ENCODE measurements at regions not wholly inside any gene's neighbourhood (a gene's known extent, or its start where the extent isn't known, plus 50 kb on each side); places are given as distances from the start of the nearest gene placed in this dataset.
A peak's percentile ranks its signal among the peaks of the same experiment; 100 is the strongest.

DNA sequence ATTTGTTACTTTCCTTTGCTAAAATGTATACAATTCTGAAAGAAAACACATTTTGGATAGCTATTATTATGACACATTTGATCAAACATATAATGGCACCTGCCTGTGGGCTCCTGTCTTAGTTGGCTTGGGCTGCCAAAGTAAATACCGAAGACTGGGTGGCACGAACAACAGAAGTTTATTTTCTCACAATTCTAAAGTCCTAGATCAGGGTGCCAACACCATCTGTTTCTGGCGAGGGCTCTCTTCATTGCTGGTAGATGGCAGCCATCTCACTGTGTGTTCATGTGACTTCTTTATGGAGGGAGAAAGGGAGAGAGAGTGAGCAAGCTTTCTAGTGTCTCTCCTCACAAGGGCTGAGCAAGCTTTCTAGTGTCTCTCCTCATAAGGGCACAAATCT, 195.8 kb upstream of the FAM3C start:
- no peak for DNase-seq (ENCODE audit: low spot score)
- peaks cover 5% of the 10 kb centered on the region for H3K4me1 ChIP-seq
- Mint-ChIP-seq H3K27me3 (ENCODE audit: insufficient read depth, low read depth) (no peaks in the 10 kb centered on the region), H3K9me3 (no peaks in the 10 kb centered on the region), H3K36me3 (no peaks in the 10 kb centered on the region), H3K4me3 (no peak overlapping the region), H3K4me1 (peaks cover 6% of the 10 kb centered on the region), H3K27ac (no peak overlapping the region)
- H3K79me2 ChIP-seq (ENCODE audit: low read depth), result no peaks in the 10 kb centered on the region
- H4K20me1 ChIP-seq (ENCODE audit: low read depth), result no peaks in the 10 kb centered on the region
- no peak overlapping the region for H3K9ac ChIP-seq
- no peaks in the 10 kb centered on the region for H3K27me3 ChIP-seq
- H3K4me3 ChIP-seq, result no peak overlapping the region
- peaks cover 3% of the 10 kb centered on the region for H3K9me3 ChIP-seq (ENCODE audit: low read depth)
- TF ChIP-seq EZH2 (IDR thresholded peaks at IDR 0.05), result no peak
- TF ChIP-seq EZH2phosphoT487 (IDR thresholded peaks at IDR 0.05), result no peak
- TF ChIP-seq, protein P1, sequence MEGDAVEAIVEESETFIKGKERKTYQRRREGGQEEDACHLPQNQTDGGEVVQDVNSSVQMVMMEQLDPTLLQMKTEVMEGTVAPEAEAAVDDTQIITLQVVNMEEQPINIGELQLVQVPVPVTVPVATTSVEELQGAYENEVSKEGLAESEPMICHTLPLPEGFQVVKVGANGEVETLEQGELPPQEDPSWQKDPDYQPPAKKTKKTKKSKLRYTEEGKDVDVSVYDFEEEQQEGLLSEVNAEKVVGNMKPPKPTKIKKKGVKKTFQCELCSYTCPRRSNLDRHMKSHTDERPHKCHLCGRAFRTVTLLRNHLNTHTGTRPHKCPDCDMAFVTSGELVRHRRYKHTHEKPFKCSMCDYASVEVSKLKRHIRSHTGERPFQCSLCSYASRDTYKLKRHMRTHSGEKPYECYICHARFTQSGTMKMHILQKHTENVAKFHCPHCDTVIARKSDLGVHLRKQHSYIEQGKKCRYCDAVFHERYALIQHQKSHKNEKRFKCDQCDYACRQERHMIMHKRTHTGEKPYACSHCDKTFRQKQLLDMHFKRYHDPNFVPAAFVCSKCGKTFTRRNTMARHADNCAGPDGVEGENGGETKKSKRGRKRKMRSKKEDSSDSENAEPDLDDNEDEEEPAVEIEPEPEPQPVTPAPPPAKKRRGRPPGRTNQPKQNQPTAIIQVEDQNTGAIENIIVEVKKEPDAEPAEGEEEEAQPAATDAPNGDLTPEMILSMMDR (IDR thresholded peaks at IDR 0.05), result no peak
- H3F3A ChIP-seq (ENCODE audit: low read depth), result peaks cover 12% of the 10 kb centered on the region
- H3K4me2 ChIP-seq, result no peak overlapping the region
- no peak overlapping the region for H3K27ac ChIP-seq
- H3K36me3 ChIP-seq, result no peaks in the 10 kb centered on the region
- H2AFZ ChIP-seq (replicated peaks), result no peak overlapping the region

- Mint-ChIP-seq H3K27ac (no peak overlapping the region), H3K9me3 (no peaks in the 10 kb centered on the region), H3K36me3 (no peaks in the 10 kb centered on the region), H3K4me1 (peaks cover 9% of the 10 kb centered on the region), H3K4me3 (no peak overlapping the region), H3K27me3 (ENCODE audit: insufficient read depth, low read depth) (no peaks in the 10 kb centered on the region)
- Histone ChIP-seq H3K4me2 (peak overlapping the region; percentile 13), H3K36me3 (no peaks in the 10 kb centered on the region), H3K4me3 (no peak overlapping the region), H3K4me1 (peaks cover 5% of the 10 kb centered on the region), H3F3A (ENCODE audit: low read depth) (peaks cover 12% of the 10 kb centered on the region), H3K9me3 (ENCODE audit: low read depth) (no peaks in the 10 kb centered on the region), H2AFZ (replicated peaks) (peak overlapping the region; percentile 15), H3K9ac (no peak overlapping the region), H3K27me3 (no peaks in the 10 kb centered on the region), H3K27ac (no peak overlapping the region), H4K20me1 (ENCODE audit: low read depth) (no peaks in the 10 kb centered on the region), H3K79me2 (ENCODE audit: low read depth) (no peaks in the 10 kb centered on the region)
- TF ChIP-seq EZH2phosphoT487 (IDR thresholded peaks at IDR 0.05) (no peak), EZH2 (IDR thresholded peaks at IDR 0.05) (no peak)
- TF ChIP-seq, protein P1 (IDR thresholded peaks at IDR 0.05), result no peak
- DNase-seq (ENCODE audit: low spot score), result no peak
Measured at GRCh38 chr7:121587435-121587834, 191.3 kb upstream of the FAM3C start.

DNA sequence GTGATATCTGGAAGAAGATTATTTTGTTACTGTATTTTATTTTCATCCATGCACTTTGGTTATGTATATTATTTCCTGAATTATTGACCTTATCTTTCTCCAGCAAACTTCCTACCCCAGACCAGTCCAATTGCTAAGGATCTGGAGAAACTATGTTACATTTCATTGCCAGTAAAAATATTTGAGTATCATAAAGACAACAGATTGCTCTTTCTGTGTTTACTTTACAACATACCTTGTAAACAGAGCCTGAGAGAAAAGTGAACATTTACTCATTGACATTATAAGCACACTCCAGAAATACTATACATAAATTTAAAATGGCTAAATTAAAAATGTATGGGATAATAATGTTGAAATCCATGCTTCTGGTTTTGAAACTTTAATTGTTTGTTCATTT, 186.2 kb upstream of the FAM3C start:
- no peak overlapping the region for H3K4me3 ChIP-seq
- H3K9me3 ChIP-seq (ENCODE audit: low read depth), result no peaks in the 10 kb centered on the region
- H3K9ac ChIP-seq, result no peak overlapping the region
- H3K36me3 ChIP-seq, result no peaks in the 10 kb centered on the region
- Mint-ChIP-seq H3K4me3 (no peak overlapping the region), H3K36me3 (no peaks in the 10 kb centered on the region), H3K27me3 (ENCODE audit: insufficient read depth, low read depth) (no peaks in the 10 kb centered on the region), H3K9me3 (no peaks in the 10 kb centered on the region), H3K4me1 (peaks cover 11% of the 10 kb centered on the region), H3K27ac (no peak overlapping the region)
- peaks cover 3% of the 10 kb centered on the region for H3F3A ChIP-seq (ENCODE audit: low read depth)
- no peak overlapping the region for H3K27ac ChIP-seq
- TF ChIP-seq, protein P1 (IDR thresholded peaks at IDR 0.05), result no peak
- TF ChIP-seq EZH2 (IDR thresholded peaks at IDR 0.05), result no peak
- DNase-seq (ENCODE audit: low spot score), result no peak
- no peak overlapping the region for H2AFZ ChIP-seq (replicated peaks)
- H3K4me2 ChIP-seq, result no peak overlapping the region
- H3K27me3 ChIP-seq, result no peaks in the 10 kb centered on the region
- no peaks in the 10 kb centered on the region for H4K20me1 ChIP-seq (ENCODE audit: low read depth)
- H3K79me2 ChIP-seq (ENCODE audit: low read depth), result no peaks in the 10 kb centered on the region
- no peaks in the 10 kb centered on the region for H3K4me1 ChIP-seq

DNA sequence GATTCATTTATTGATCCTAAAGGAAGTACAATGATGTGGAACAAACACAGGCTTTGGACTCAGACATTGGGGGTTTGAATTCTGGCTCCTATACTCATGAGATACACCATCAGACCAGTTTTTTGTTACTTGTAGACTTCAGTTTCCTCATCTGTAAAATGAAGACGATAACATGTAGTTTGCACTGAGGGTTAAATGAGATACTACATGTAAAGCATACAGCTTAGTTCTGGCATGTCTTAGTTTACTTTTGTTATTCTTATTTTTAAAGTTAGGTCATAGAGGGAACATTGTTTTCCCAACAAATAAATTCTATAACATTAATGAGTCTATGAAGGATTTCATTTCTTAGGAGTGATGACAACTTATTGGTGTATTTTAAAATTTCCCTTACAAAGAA, 183.5 kb upstream of the FAM3C start:
- Mint-ChIP-seq H3K27me3 (ENCODE audit: insufficient read depth, low read depth) (no peaks in the 10 kb centered on the region), H3K9me3 (no peaks in the 10 kb centered on the region), H3K4me3 (no peak overlapping the region), H3K27ac (no peak overlapping the region), H3K4me1 (peaks cover 27% of the 10 kb centered on the region), H3K36me3 (no peaks in the 10 kb centered on the region)
- Histone ChIP-seq H4K20me1 (ENCODE audit: low read depth) (no peaks in the 10 kb centered on the region), H3K27ac (no peak overlapping the region), H3F3A (ENCODE audit: low read depth) (peaks cover 7% of the 10 kb centered on the region), H3K79me2 (ENCODE audit: low read depth) (no peaks in the 10 kb centered on the region), H3K4me3 (no peak overlapping the region), H3K9ac (no peak overlapping the region), H3K27me3 (no peaks in the 10 kb centered on the region), H3K4me2 (no peak overlapping the region), H3K9me3 (ENCODE audit: low read depth) (no peaks in the 10 kb centered on the region), H3K36me3 (no peaks in the 10 kb centered on the region), H2AFZ (replicated peaks) (no peak overlapping the region), H3K4me1 (peaks cover 21% of the 10 kb centered on the region)
- no peak for DNase-seq (ENCODE audit: low spot score)
- TF ChIP-seq EZH2phosphoT487 (IDR thresholded peaks at IDR 0.05) (no peak), EZH2 (IDR thresholded peaks at IDR 0.05) (no peak)
- TF ChIP-seq, protein P1 (IDR thresholded peaks at IDR 0.05), result no peak

Data from neural progenitor cell (in vitro differentiated cells).